ENCODE measurements at regions not wholly inside any gene's neighbourhood (a gene's known extent, or its start where the extent isn't known, plus 50 kb on each side); places are given as distances from the start of the nearest gene placed in this dataset.
"Not testable (repeated sequence)": the region's sequence is repeated elsewhere in the genome, so short reads cannot be mapped to it uniquely, and the experiment has no call there.

DNA sequence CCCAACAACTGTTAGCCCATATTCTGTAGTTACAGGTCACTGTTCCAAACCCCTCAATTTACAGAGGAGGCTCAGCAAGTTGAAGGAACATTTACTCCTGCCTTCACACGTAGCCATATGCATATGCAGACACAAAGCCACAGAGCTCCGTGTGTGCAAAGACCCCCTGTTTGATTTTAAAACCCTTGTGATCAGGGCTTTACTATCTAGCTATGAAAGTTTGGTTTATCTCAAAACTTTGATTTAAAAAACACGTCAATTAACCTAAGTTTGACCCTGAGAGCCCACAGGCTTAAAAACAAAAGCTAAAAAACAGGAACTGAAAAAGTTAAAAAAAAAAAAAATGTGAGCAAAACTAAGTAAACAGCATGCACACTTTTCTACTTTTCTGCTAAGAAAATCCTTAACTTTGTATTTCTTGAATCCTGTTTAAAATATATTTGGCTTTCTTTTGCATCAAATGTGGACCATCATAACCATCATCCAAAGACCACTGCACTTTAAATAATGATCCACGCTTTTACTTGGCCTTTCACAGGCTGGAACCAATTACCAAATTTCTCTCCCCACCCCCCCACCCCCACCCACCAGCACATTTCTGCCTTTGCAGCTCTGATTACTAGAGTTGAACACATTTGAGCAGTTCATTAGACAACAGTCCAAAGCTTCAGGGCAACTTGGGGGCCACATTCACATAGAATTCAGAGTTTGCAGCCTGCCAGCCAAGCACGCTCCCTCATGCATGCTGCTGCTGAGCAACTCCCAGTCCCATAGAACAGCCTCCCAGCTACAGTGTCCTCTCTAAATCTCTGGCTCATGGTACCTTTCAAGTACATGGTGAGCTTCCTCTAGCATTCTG lies 128.8 kb upstream of the MAP3K1 start:
- no peak for DNase-seq (ENCODE audit: low read depth)

DNA sequence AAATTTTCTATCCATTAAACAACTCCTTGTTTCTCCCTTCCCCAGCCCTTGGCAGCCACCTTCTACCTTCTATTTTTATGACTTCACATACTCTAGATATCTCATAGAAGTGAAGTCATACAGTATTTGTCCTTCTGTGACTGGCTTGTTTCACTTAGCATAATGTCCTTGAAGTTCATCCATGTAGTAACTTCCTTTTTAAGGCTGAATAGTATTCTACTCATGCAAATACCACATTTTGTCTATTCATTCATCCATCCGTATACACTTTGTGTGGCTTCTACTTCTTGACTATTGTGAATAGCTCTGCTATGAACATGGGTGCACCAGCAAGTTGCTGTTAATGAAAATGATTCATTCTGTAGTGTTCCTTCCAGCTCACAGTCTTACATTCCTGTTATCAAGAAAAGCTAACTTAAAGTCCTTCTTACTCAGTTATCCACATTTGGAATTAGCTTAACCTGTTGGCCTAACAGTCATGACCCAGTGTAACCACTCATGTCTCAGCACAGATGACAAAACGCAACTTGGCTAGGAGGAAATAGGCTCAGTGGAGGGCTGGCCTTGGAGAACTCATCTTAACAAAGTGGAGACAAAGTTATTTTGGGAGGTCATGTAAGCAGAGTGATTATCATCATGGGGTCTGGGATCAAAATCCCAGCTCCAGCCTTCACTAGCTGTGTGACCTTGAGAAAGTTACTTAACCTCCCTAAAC lies 129.7 kb upstream of the MAP3K1 start:
- DNase-seq (ENCODE audit: low read depth): no peak

DNA sequence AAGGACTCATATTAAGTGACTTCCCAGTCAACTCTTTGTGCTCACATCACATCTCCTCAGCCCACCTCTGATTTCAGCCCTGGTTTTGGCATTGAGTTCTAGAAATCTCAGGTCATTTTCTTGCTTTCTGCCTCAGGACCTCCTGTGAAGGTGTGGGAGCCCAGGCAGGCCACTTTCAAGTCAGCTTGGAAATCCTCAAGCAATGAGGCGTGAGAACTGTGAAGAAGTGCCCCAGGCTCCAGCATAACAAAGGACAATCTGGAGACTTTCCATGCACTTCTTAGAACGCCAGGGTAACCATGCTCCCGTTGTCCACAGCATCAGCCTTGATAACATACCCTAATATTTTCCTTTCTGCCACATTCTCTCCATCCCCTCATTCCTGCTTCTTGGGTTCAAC lies 131.2 kb upstream of the MAP3K1 start:
- no peak for DNase-seq (ENCODE audit: low read depth)

DNA sequence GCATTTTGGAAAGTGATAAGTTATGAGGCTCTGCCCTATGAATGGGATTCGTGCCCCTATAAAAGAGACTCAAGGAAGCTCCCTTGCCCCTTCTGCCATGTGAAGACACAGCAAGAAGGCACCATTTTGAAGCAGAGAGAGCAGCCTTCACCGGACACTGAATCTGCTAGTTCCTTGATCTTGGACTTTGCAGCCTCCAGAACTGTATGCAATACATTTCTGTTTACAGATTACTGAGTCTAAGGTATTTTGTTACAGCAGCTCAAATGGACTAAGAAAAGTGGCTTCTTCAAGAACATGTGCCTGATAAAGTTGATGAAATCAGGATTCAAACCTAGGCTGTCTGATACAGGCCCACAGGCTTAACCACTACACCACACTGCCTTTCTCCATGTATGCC lies 131.6 kb upstream of the MAP3K1 start:
- no peak for DNase-seq (ENCODE audit: low read depth)

DNA sequence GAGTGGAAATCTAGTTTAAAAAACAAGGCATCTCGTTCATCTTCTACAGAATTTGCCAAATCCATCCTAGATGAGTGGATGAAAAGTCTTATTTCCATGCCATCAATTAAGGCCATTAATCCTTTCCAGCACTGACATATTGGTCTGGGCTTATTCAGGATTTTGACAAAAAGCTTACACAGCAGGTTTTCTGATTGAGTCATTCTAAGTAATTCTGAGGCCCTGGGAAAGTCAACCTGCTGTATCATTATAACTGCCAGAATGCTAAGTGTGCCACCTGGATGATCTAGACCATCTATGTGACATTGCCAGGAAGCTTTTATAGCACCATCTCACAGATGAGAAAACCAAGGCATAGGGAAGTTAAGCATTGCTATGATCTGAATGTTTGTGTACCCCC lies 132.1 kb upstream of the MAP3K1 start:
- DNase-seq (ENCODE audit: low read depth): no peak

DNA sequence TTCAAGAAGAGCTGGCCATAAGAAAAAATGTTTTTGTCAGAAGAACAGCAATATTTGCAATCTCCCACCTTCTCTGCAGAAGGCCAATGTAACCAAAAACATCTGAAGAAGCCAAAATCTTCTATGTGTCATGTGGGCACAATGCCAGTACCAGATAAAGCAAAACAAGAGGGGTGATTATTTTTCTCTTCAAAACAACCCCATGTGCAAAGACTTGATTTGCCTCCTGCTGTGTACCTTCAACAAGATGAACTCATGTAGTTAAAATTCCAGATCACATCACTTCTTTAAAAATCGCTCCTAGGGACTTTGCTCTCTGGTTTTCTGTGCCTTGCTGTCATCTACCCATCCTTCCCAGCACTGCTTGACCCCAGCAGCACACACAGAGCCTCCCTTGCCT lies 134.0 kb upstream of the MAP3K1 start:
- no peak for DNase-seq (ENCODE audit: low read depth)

GRCh38 chr5:56680731-56681130 lies 134.6 kb upstream of the MAP3K1 start:
- DNase-seq (ENCODE audit: low read depth): no peak

DNA sequence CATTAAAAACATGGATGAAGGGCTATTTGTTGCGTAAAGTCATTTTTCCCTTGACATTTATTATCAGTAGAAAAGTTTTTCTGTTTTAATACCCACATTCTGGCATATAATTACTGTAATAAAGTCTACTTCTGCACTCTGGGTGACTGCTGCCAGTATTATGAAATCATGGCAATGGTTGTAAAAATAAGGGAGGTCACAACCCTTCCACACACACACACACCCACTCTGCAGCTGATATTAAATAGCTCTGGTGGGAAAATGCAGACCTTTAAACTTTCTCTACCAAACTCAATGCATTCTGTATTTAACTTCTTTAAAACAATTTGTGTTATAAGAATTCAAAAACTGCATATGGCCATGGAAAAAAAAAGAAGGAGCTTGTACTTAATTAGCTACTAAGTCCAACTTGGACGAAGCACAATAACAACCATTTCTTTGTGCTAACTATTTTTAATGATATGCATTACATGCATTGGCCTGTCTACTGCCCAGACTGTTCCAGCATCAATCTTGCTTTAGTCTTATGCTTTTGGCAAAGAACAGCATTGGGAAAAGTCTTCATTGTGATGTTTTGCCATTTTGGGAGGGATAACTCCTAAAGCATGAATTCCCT lies 137.6 kb upstream of the MAP3K1 start:
- DNase-seq (ENCODE audit: low read depth): no peak

DNA sequence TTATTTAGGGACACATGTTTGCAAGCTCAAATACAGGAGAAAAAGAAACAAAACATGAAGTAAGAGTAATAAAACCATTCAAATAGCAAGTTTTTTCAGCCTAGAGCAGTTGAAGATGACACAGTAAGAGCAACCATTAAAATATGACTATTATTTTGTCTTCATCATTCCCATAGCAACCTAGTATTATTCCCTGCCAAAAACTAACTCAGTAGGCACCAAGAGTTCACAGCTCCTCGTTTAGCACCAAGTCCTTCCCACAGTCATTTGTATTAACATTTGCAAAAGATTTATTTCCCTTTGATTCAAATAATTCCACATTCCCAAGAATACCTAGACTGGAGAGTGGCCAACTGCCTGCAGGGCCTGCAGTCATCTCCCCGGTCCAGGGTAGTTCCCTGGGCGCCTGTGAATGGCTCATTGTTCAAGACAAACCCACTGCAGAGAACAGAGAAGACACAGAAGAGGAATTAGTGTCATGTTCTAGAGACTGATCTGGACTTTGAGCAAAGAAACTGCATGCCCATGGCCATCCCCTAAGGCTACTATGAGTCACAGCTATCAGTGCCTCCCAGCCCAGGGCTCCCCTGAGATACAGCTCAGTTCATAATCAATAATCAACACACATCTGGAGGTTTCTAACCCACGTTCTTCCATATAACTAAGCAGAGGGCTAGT lies 139.1 kb upstream of the MAP3K1 start:
- no peak for DNase-seq (ENCODE audit: low read depth)

GRCh38 chr5:56674441-56674840 lies 140.9 kb upstream of the MAP3K1 start:
- DNase-seq (ENCODE audit: low read depth): no peak

- no peak for DNase-seq (ENCODE audit: low read depth)
Measured at GRCh38 chr5:56673171-56673570, 142.2 kb upstream of the MAP3K1 start.

- no peak for DNase-seq (ENCODE audit: low read depth)
Measured at GRCh38 chr5:56671571-56671970, 143.8 kb upstream of the MAP3K1 start.

DNA sequence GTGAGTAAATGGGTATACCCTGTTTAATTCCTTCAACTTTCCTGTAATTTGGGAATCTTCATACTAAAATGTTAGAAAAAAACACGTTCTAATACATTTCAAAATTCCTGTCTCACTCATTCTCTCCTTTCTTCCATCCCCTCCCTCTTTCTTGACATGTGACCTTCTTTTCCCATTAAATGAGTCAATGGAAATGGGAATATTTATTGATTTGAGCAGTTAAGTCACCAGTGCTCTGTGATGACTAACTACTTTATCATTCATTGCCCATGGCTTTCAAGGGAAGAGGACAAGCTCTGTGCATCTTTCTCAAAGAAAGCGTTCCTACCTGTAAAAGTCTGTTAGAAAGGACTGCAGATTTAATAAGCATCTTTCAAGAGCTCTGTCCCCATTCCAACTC lies 144.4 kb upstream of the MAP3K1 start:
- no peak for DNase-seq (ENCODE audit: low read depth)

GRCh38 chr5:56669534-56670483 lies 145.5 kb upstream of the MAP3K1 start:
- no peak for DNase-seq (ENCODE audit: low read depth)

DNA sequence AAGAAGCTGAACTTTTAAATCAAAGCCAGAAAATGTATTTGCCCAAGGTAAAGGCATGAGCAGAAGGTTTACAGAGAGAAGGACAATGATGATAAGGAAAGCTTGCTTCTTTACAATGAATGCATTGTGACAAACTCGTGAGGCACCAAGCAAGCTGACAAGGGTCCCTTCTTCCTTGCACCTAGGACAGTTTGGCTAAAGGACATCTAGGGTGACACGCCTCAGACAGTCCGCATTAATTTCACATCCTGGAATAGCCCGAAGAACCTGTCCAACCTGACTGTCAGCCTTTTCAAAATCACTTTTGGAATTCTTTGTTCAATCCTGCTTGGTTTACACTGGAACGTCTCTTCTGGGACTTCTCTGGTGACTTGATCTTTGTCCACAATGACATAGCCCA lies 146.4 kb upstream of the MAP3K1 start:
- DNase-seq (ENCODE audit: low read depth): no peak

DNA sequence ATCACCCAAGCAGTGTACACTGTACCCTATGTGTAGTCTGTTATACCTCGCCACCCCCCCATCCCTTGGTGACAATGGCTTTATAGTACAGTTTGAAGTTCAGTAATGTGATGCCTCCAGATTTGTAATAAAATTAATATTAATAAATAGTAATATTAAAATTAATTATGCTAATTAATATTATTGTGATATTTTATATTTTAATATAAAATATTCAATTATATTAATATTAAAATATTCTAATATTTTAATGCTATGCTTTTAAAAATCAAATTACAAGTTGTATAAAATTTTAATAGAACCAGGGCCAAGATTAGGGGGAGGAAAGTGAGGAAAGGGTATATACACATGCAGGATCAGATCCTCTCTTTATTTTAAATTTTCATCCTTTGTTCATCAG lies 147.7 kb upstream of the MAP3K1 start:
- no peak for DNase-seq (ENCODE audit: low read depth)

DNA sequence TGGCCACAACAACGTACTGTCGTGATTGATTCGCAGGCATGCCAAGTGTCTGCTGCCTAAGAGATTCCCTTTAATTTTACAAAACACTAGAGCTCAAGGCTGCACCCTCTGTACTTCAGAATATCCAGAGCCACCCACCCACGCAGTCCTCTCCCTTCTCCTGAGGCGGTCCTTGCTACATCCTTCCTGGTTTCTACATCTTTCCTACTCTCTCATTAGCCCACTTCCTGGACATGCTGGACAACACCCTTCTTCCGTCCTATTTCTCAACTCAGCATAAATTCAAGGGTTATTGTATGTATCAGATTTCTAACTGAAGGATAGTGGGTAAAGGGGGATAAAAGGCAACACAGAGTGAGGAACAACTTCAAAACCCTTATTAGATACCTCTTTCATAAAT lies 148.4 kb upstream of the MAP3K1 start:
- DNase-seq (ENCODE audit: low read depth): no peak

DNA sequence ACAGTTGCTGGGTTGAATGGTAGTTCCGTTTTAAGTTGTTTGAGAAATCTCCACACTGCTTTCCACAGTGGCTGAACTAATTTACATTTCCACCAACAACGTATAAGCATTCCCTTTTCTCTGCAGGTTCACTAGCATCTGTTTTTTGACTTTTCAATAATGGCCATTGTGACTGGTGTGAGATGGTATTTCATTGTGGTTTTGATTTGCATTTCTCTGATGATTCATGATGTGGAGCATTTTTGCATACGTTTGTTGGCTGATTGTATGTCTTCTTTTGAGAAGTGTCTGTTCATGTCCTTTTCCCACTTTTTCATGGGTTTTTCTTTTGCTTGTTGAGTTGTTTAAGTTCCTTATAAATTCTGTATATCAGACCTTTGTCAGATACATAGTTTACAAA lies 150.2 kb upstream of the MAP3K1 start:
- not testable (repeated sequence) for DNase-seq (ENCODE audit: low read depth)

DNA sequence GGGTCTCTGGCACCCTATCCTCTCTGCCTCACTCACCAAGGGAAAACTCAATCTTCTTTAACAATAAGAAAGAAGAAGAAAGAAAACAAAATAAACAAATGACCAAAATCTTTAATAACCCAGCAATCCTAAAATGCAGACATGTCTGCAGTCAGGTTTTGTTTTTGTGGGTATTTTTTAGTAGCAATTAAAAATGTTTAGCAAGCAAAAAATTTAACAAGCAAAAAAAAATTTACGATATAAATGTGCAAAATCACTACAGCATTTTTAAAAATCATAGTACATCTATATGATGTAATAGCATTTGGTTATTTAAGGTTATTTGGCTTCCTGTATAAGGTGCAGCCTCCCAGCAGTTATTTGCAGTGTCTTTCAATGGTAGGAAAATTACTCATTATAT lies 151.3 kb upstream of the MAP3K1 start:
- no peak for DNase-seq (ENCODE audit: low read depth)

- DNase-seq (ENCODE audit: low read depth): no peak
Measured at GRCh38 chr5:56663523-56663922, 151.8 kb upstream of the MAP3K1 start.

DNA sequence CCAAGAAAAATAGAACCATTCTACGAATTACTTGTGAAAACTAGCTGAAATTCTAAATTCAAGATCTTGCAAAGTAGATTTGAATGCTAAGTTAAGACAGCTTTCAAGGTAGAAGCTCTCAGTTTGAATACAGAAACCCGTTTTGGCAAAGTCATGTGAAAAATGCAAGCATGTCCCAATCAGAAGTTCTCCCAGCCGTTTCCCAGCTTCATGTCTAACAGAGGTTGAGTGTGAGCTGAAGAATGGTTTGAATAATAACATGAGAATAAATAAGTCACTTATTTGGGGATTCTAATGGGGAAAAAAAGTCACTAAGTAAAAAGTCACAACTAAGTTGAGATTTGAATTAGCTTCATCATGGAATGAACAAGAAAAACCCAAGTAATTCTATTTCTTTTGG lies 152.5 kb upstream of the MAP3K1 start:
- DNase-seq (ENCODE audit: low read depth): no peak

DNA sequence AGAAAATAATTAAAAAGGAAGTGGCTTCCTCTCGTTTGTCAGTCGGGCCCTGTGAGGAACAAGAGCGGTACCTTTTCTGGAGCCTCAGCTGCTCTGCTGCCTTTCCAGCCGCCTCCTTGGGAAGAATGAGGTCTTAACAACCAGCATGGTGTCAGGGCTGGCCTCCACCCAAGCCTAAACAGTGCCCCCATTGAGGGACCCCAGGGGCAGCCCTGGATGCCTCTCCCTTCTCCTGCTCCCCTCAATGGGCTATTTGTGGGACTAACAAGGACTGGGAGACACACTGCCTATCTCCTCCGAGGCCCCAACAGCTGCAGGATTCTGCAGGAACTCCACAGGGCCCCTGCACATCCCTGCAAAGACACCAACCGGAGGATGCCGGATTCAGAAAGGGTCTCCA lies 155.4 kb upstream of the MAP3K1 start:
- DNase-seq (ENCODE audit: low read depth): no peak
